HG02884 (cell line): ENCODE measurements at regions not wholly inside any gene's neighbourhood (a gene's known extent, or its start where the extent isn't known, plus 50 kb on each side); places are given as distances from the start of the nearest gene placed in this dataset.

Experiments
- ATAC-seq: cut with Tn5 transposase; IDR thresholded peaks from one replicate; pipeline ENCODE4 v1.9.1; 2021; ENCODE audit warnings: mild to moderate bottlenecking, moderate library complexity; ENCODE audit not compliant: unreplicated experiment

DNA sequence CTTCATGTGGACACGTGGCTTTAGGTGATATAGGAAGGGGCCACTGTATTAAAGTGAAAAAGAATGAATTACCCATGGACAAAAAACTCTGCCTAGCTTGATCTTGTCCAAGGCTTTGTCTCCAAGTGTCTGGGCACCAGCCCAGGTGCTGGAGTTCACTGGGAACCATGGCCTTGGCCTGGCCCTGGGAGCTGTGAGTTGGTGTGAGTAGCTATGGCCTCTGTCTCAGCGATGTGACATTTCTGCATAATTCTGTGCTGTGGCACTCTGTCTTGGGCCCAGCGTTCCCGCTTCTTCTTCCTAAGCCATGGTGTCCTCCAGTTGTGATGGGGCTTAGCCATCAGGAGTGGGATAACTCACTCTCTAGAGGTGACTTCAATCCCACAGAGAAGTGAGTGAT is 119.0 kb upstream of the PPP2R2D start:
- no peak for ATAC-seq

DNA sequence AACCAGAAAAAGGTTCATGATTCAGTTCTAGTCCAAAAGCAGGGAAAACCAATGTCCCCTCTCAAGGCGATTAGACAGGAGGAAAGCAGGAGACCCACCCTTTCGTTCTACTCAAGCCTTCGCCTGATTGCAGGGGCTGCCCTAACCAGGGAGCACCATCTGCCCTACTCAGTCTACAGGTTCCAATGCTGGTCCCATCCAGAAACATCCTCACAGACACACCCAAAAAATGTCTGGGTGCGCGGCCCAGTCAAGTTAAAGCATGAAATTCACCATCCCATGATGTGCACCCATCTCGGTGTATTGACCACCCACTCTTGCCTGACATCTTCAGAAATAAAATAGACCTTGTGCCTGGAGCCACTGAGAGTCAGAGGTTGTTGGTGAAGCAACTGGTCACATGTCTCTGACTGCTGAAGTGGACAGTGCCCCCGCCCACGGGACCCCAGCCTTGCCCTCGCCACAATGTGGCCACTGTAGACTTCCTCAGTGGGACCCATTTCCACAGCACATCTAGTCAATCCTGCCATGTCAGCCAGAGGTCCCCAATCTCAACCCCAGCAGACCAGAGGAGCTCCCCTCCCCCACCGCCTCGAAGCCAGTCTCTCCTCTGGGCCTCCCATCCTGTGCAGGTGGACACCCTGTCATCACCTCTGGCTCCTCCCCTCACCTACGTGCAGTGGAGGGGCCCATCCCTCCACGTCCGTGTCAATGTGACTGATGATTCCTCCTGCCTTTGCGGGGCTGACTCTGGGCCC is 116.3 kb upstream of the PPP2R2D start:
- ATAC-seq = no peak

DNA sequence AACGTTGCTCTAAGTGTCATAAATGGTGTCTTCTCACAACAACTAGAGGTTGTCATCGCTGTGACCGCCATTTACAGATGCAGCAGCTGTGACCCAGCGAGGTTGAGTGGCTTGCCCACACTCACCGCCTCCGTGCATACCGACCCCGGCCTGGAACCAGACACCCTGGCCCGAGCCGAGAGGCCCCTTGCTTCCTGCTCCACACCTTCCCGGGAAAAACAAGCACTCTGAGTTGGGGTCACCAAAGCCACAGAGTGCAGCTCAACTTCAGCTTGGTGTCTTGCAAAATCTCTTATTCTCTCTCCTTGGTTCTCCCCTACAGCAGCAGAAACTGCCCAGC is 115.7 kb upstream of the PPP2R2D start:
- ATAC-seq = no peak

DNA sequence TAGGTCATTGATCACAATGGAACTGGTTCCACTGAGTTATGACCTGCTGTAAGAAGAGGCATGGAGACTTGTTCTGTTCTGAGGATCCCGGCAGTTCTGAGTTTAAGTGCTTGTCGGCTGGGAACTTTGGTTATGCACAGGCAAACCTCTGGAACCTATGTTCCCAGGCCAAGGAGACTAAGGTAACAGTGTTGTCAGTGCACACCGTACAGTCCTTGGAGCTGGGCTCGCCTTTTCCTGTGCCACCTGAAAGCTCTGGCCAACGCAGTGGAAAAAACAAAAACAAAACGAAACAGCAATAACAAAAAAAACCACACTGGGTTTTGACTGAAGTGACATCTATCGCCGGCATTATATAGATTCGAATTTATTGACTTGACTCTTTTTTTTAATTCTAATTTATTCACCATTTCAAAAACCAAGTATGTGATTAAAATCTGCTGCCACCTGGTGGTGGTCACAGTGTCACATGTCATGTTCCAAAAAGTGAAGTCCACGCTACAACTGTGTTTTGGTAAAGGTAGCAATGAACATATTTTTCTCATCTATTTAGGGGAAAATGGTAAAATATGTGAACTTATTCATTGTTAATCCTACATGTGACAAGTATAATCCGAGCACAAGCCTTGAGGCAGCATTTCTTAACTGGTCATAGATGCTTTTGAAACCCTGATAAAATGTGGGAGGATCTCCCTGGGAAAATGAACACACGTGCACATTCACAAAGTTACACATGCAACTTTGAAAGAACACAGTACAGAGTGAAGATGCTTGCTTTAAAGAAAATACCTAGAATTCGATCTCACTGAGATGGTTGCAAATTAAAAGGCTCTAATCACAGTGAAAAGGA is 113.8 kb upstream of the PPP2R2D start:
- no peak for ATAC-seq

DNA sequence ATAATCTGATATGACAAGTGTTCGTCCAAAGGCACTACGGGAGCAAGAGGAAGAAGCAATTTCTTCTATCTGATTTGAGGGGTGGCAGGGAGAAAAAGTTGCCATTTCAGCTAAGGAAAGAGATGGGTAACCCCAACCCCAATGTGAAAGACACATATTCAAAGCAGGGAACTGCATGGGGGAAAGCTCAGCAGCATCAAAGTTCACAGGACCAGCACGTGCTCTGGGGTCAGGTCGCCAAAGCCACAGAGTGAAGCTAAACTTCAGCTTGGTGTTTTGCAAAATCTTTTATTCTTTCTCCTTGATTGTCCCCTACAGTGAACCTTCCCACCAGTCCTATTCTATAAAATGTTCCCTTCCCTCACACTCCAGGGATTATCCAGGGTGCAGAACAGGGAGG is 112.8 kb upstream of the PPP2R2D start:
- no peak for ATAC-seq

DNA sequence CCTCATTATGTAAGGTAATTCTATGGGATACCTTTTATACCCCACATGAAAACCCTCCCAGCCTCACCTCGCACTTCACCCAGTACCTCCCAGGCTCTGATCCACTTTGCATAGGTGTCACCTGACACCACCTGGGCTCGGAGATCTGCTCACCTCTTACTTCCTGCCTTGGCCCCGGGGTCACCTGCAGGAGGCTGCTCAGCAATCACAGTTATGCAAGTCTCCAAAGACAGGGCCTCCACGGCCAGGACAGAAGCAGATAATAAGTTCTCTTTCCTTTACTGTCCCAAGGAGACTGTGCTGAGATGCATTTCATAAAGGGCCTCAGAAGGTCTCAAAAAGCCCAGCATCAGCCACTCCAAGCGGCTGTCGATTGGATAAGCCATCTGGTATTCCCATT is 112.4 kb upstream of the PPP2R2D start:
- no peak for ATAC-seq

DNA sequence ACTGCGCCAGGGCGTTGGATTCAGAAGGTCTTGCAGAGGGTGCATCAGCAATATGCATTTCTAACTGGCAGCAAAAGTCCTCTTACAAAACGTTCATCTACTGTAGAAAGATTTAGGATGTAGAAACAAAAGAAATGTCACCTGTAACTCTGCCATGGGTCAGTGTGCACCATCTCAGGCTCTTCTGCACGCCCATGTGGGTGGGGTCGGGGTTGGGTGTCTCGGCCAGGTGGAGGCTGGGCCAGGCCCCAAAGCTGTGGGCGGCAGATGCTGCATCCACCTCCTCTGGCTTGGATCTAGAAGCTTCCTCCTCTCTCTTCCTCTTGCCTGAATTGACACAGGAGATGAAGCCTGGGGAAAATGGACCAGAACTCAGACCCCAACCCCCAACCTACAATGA is 111.3 kb upstream of the PPP2R2D start:
- no peak for ATAC-seq

DNA sequence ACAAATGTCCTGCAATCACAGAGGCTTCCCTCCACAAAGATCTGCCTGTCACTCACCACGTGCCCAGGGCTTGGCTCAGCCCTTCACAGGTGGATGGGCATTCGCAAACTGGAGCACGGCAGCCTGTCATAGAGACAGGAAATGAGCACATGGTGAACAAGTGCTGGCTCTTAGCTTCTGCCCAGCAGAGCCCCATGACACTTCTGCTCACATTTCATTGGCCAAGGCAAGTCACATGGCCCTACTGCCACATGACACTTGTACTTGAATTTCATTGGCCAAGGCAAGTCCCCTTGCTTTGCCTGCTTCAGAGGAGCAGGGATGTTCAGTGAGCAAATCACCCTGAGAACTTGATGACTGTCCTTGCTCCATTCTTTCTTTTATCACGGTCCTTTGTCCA is 110.8 kb upstream of the PPP2R2D start:
- ATAC-seq = no peak

DNA sequence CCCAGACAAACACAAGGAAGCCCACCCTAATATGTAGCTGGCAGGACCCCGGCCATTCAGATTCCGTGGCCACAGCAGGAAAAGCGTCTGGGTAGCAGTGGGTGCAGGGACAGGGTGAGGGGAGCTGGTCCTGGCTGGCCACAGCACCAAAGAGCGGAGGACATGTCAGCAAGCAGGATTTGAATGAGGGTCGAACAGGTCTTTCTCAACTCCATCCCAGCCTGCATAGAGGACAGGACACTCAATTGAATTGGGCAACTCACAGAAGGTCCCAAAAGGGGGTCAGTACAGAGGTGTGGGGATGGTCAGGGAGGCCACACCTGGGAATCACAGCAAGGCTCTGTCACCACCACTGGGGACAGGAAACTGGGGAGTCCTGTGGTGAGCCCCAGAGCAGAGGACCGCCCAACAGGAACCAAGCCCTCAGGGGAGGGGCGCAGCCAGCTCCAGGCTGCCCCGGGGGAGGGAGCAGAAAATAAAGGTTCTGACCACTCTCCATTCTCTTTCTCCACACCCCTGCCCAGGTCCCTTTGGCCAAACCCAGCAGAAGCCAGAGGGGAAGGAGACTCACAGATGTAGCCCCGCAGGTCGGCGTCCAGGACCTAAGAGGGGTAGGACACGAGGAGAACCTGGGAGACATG is 108.7 kb upstream of the PPP2R2D start:
- no peak for ATAC-seq

DNA sequence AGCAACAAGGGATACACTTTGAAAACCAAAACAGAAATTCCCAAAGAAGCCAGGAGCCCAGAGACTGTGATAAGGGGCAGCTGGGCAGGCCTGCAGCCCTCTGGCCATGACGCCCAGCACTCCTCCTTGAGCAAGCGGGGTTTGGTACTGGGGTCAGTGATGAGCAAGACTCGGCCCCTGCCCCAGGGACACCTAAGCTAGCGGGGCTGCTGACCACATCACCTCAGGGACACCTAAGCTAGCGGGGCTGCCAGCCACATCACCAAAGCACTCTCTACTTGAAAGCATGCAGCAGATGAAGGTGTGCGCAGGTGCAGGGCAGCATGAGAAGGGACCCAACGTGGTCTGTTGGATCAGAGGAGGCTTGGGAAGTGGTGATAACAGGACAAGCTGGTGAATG is 108.0 kb upstream of the PPP2R2D start:
- ATAC-seq = no peak

DNA sequence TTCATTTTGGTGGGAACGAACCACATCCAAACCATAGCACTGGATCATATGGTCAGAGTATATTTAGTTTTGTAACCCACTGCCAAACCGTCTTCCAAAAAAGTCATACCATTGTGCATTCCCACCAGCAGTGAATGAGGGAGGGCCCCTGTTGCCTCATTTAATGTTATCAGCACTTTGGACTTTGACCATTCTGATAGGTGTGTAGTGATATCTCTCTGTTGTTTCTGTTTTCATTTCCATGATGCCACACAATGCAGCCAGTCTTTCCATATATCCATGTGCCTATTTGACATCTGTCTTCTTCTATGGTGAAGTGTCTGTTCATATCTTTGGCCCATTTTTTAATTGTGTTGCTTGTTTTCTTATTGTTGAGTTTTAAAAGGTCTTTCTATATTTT is 105.0 kb upstream of the PPP2R2D start:
- no peak for ATAC-seq

DNA sequence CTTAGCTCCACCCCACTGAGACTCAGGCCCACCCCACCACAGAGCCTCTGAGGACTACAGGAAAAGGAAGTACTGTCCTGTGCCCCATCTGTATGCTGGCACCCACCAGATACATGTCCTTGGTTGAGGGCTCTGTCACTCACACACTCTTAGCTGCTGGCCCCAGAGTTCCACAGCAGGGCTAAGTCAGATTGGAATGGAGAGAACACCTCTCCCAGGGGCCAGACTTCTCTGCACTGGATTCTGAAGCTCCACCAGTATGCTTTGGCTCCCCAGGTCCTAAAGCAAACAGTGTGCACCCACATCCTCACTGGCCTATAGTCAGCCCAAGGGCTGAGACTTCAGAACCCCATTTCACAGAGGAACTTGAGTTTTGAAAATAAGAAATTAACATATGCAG is 103.2 kb upstream of the PPP2R2D start:
- ATAC-seq = no peak

DNA sequence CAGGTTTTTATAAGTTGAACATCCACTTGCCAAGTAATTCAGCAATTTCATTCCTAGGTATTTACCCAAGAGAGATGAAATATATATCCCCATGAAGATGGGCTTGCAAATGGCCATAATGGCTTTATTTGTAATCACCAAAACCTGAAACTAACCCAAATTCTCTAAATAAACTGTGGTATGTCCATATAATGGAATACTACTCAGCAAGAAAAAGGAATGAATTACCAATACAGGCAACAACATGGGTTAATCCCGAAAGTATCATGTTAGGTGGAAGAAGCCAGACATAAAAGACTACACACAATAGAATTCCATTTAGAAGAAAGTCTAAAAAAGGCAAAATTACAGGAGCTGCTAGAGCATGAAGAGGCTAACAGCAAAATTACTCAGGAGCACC is 101.4 kb upstream of the PPP2R2D start:
- ATAC-seq = no peak

DNA sequence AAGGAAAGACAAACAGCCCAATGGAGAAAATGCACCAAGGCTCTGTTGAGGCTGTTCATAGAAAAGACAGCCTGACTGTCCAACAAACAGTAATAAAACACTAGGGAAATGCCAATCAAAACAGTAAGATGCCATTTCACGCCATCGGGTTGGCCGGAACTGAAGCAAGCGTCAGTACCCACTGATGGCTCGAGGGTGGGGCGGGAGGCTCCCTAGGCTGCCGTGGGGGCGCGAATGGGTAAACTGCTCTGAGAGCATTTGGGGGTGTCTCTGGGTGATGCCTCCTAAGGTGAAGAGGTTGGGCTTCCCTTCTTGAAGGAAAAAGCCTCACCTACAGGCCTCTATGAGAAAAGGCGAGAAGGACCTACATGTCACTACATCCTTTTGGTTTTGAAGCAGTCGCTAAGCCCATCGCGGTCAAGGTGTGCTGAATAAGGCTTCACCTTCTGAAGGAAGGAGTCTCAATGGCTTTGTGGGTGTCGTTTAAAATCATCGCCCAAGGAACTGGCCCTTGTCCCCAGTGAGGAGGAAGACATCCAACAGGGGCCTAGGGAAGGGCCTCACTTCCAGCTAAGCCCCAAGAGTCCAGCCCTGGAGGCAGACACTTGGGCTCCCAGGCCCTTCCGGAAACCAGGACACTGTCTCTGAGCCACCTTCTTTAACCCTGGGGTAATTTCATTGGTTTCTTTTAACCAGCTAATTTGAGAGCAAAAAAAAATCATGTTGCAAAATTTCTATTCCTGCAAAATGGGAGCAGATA is 98.5 kb upstream of the PPP2R2D start:
- ATAC-seq = no peak

DNA sequence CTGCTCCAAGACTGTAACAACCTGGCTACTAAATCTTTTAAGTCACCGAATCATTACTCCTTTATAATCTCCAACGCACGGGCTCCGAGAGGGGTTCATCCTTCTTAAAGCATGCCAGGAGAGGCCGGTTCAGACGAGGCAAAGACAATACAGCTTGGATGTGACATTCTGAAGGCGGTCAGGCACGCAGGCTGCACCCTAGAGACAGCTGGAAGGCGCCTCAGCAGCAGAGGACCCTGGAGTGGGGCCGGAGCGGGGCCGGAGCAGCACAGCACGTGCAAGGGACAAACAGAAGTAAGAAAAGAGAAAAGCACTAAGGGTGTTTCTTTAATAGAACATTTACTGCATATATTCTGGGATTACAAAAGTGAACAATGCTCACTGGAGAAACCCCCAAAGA is 97.8 kb upstream of the PPP2R2D start:
- ATAC-seq = no peak

DNA sequence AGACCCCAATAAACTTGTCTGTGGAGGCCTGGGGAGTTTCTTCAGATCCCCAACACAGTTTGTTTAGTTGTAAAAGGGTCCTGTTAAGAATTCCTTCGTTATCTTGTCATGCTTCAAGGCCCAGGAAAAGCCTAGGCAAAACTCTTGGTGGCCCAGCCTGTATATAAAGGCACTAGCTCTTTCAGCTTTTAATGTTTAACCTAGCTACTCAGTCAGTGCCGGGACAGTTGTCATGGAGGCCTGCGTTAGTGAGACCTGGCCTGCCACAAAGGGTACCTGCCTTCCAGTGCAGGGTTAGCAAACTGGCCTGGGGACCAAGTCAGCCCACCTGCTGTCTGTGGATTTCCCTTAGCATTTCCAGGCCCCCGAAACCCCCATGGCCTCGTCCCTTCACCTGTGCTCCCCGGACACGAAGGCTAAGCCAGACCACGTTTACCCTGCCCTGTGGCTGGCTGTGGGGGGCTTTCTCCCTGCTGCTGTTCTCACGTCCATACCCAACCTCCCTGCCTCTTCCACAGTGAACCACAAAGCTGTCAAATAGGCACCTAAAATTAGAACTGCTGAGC is 96.9 kb upstream of the PPP2R2D start:
- ATAC-seq = no peak

DNA sequence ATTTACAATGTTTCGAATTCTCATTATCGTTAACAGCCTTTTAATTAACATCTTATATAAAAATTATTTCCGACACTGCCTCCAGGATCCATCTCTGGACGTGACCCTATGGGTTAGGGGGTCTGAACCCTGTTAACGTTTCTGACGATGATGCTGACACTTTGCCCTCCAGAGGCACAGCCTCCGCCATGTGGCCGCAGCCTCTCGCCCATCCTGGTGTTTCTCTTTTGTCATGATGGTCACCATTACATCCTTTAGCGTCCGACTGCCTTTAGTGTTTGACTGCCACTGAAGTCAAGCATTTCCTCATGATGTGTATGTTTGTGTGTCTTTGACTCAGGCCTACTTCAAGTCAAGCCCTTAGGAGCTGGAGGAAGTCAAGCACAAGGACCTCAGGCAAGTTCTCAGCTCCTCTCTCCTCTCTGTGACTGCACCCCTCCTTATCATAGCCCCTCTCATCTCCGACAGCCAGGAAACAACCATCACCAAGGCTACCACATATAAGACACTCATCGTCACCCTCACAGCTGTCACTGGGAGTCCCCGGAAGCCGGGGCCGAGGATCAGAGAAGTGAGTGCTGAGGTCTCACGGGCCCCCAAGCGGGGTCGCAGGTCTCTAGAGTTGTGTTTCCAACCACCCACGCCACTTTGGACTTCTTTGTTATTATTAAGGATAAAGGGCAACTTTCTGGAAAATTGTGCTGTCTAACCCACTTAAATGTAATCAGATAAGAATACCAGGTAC is 96.1 kb upstream of the PPP2R2D start:
- ATAC-seq = no peak

DNA sequence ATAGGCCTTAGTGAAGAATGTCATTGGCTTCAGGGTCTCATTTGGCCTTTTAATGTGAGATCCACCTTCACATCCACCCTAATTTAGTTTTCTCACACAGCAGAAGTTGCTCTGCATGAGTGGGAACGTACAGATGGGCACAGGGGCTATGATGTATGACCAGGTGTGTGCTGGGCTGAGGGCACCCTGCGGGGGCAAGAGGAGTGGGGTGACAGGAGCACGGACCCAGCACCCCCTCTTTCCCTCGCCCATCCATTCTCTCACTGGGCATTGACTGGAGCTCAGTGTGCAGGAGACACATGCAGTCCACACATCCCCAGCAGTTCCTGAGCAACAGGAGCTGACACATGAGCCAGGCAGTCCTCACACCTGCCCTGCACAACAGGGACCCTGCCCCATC is 95.1 kb upstream of the PPP2R2D start:
- no peak for ATAC-seq

DNA sequence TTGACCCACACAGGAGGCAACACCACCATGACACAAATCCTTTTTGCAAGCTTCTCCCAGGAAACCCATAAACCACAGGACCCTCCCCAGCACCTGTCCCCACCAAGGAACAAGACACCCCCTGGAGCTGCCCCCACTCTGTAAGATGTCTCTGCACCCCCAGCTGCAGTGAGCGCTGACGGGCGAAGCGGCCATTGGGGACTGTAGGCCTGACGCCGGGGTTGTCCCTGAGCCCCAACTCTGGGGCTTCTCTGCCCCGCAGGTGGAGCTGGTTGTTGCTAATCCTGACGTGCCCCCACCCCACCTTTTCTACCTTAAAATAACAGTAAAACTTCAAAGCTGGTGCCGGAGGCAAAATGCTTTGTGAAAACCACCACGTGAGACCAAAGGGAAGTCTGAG is 94.7 kb upstream of the PPP2R2D start:
- no peak for ATAC-seq

DNA sequence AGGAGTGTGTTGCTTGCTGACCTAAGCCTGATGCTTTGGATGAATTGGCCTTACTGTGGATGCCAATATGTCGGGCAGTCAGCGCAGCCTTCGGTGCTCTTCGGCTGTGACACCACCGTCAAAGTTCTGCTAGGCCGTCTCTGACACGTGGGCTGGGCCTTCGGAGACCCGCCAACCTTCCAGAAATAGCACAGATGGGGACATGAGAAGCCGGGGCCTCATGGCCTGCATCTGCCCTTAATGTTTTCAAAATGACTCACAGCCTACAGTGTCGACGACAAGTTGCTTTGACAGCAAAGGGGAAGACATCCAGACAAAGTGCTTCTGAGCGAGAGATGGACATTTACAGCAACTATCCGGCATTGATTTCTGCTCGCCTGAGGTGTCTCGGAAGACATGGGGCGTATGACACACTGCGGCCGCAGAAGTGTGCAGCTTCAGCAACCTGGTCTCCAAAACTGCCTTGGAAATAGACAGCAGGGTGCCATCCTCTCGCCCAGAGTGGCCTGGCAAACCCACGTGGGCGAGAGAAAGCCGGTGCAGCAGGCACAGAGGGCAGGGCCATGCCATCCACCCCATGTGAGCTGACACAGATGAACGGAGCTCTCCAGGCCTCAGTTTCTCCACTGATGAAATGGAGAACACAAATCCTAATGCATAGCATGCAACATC is 94.0 kb upstream of the PPP2R2D start:
- no peak for ATAC-seq
